Transverse colon (tissue), 4 donors: ENCODE measurements at regions not wholly inside any gene's neighbourhood (a gene's known extent, or its start where the extent isn't known, plus 50 kb on each side); places are given as distances from the start of the nearest gene placed in this dataset.

Source experiments
- CTCF ChIP-seq, 5 experiments: fragments of 200-600 bp in 3 of 5; fragments of 450-650 bp in 2 of 5; sonication (generic) in 3 of 5; IDR thresholded peaks; 1 replicate in 2 of 5; 2 replicates in 3 of 5; pipeline ENCODE4 v1.5.1; 2016 to 2017; ENCODE audit warnings: antibody characterized with exemption in 5 of 5, inconsistent platforms in 3 of 5, mild to moderate bottlenecking in 2 of 5, moderate library complexity in 1 of 5
- EP300 ChIP-seq: sonication (generic); formaldehyde crosslinking; IDR thresholded peaks from one replicate; pipeline ENCODE4 v1.6.1; 2017; ENCODE audit warnings: antibody characterized with exemption, low read depth
- POLR2A ChIP-seq: fragments of 450-650 bp; IDR thresholded peaks from one replicate; pipeline ENCODE4 v1.6.1; 2016; ENCODE audit warnings: antibody characterized with exemption, mild to moderate bottlenecking, moderate library complexity
- POLR2AphosphoS5 ChIP-seq, 3 donors: sonication (generic); formaldehyde crosslinking; IDR thresholded peaks; one replicate each; pipeline ENCODE4 v1.6.1; 2016; ENCODE audit warnings: antibody characterized with exemption in 3 of 3

GRCh38 chr7:54879776-54880175 is 120.8 kb upstream of the SEC61G start:
- TF ChIP-seq CTCF (IDR thresholded peaks at IDR 0.05) (no peak), POLR2A (no peak), POLR2AphosphoS5 (IDR thresholded peaks at IDR 0.05) (no peak), EP300 (no peak)
